GM12878 (cell line): ENCODE measurements at regions not wholly inside any gene's neighbourhood (a gene's known extent, or its start where the extent isn't known, plus 50 kb on each side); places are given as distances from the start of the nearest gene placed in this dataset.

Experiments used
- ATAC-seq: fragments of 200-7000 bp; cut with Tn5 transposase; 3 replicates; pipeline ENCODE4 v1.9.1; 2020; ENCODE audit warnings: mild to moderate bottlenecking, moderate library complexity
- BruUV-seq: library from RNA; stranded (reverse); fragments of 400-500 nt; replicated peaks from 2 replicates; lab custom pipeline; 2021; lab: Mats Ljungman, UMichigan
- CTCF ChIA-PET: fragments of 300-600 bp; sonication (Branson Sonifier 250); formaldehyde crosslinking; extraction: SDS; loops from one replicate; lab custom pipeline; 2021; ENCODE audit warnings: inconsistent platforms; lab: Yijun Ruan, JAX
- POLR2A ChIA-PET: fragments of 350-600 bp; formaldehyde crosslinking; extraction: SDS; loops from one replicate; lab custom pipeline; 2021; ENCODE audit warnings: inconsistent platforms; lab: Charles Lee
- RAD21 ChIA-PET: fragments of 300-600 bp; sonication (Branson Sonifier 250); formaldehyde crosslinking; loops from one replicate; lab custom pipeline; 2023; ENCODE audit warnings: antibody characterized with exemption; ENCODE audit not compliant: unreplicated experiment; lab: Charles Lee
- SMC1A ChIA-PET: fragments of 300-600 bp; sonication (Branson Sonifier 250); formaldehyde crosslinking; loops from one replicate; lab custom pipeline; 2023; ENCODE audit not compliant: unreplicated experiment, uncharacterized antibody; lab: Charles Lee
- DNase-seq: peaks from one replicate; pipeline ENCODE4 v3.0.0-alpha.2; 2011; ENCODE audit warnings: low read depth, low spot score
- FAIRE-seq: peaks from 3 replicates; lab custom pipeline; 2011; peaks lifted over from hg19 to GRCh38; lab: Jason Lieb, UNC
- H2AFZ ChIP-seq: 2 replicates; pipeline ENCODE4 v1.6.0; 2011; ENCODE audit warnings: low read depth, low read length, control low read depth; ENCODE audit not compliant: control insufficient read depth
- H3K27ac ChIP-seq: 2 replicates; pipeline ENCODE4 v1.5.1; 2011; ENCODE audit warnings: control low read depth; ENCODE audit not compliant: control insufficient read depth, insufficient read depth
- H3K27me3 ChIP-seq, 2 experiments: replicated peaks in 1 of 2; 2 replicates each; pipeline versions ENCODE4 v1.6.0 to v1.6.1; 2011; ENCODE audit warnings: low read length in 1 of 2; ENCODE audit not compliant: control insufficient read depth in 2 of 2, insufficient read depth in 2 of 2
- H3K36me3 ChIP-seq, 2 experiments: 2 replicates each; pipeline ENCODE4 v1.5.1; 2011; ENCODE audit warnings: low read length in 1 of 2; ENCODE audit not compliant: control insufficient read depth in 2 of 2, insufficient read depth in 2 of 2
- H3K4me1 ChIP-seq: 2 replicates; pipeline ENCODE4 v1.6.1; 2011; ENCODE audit warnings: mild to moderate bottlenecking, low read length, moderate library complexity, mixed read lengths; ENCODE audit not compliant: control insufficient read depth, insufficient read depth
- H3K4me2 ChIP-seq: 2 replicates; pipeline ENCODE4 v1.6.0; 2011; ENCODE audit warnings: control low read depth; ENCODE audit not compliant: control insufficient read depth, insufficient read depth
- H3K4me3 ChIP-seq: fragments of 200-600 bp; sonication (generic); 2 replicates; pipeline ENCODE4 v1.5.1; 2016
- H3K79me2 ChIP-seq: 2 replicates; pipeline ENCODE4 v1.6.0; 2011; ENCODE audit warnings: low read length; ENCODE audit not compliant: control insufficient read depth, insufficient read depth
- H3K9ac ChIP-seq: 2 replicates; pipeline ENCODE4 v1.8.0; 2011; ENCODE audit warnings: low read length, control low read depth, mixed read lengths; ENCODE audit not compliant: control insufficient read depth, insufficient read depth
- H3K9me3 ChIP-seq: replicated peaks from 3 replicates; pipeline ENCODE4 v1.5.1; 2011; ENCODE audit warnings: mild to moderate bottlenecking, low read length; ENCODE audit not compliant: control insufficient read depth, insufficient read depth
- H4K20me1 ChIP-seq: 2 replicates; pipeline ENCODE4 v1.6.0; 2011; ENCODE audit not compliant: control insufficient read depth, insufficient read depth
- ASH2L ChIP-seq: fragments of 300-600, 200-600 bp; sonication (generic); IDR thresholded peaks from 2 replicates; pipeline ENCODE4 v1.6.1; 2017; ENCODE audit warnings: low read depth, mild to moderate bottlenecking, borderline replicate concordance
- CBX3 ChIP-seq: fragments of 200-600 bp; sonication (generic); IDR thresholded peaks from 2 replicates; pipeline ENCODE4 v1.6.1; 2016; ENCODE audit warnings: low read depth, borderline replicate concordance
- ESRRA ChIP-seq: IDR thresholded peaks from 2 replicates; pipeline ENCODE4 v1.6.1; 2012; ENCODE audit warnings: mild to moderate bottlenecking, low read length, improper control_type of control experiment
- FOXK2 ChIP-seq: fragments of 450-650 bp; IDR thresholded peaks from 2 replicates; pipeline ENCODE4 v1.6.1; 2017; ENCODE audit warnings: mild to moderate bottlenecking, moderate library complexity
- GABPA ChIP-seq: IDR thresholded peaks from 2 replicates; pipeline ENCODE4 v1.6.1; 2014; ENCODE audit warnings: antibody characterized with exemption, low read depth, mild to moderate bottlenecking, inconsistent platforms
- HDAC6 ChIP-seq: fragments of 200-600 bp; sonication (generic); IDR thresholded peaks from one replicate; pipeline ENCODE4 v1.8.0; 2017; ENCODE audit warnings: antibody characterized with exemption; ENCODE audit not compliant: unreplicated experiment
- JUND ChIP-seq: IDR thresholded peaks from 2 replicates; pipeline ENCODE4 v1.6.1; 2012; ENCODE audit warnings: low read depth, mild to moderate bottlenecking, low read length, improper control_type of control experiment, moderate library complexity
- NFYB ChIP-seq: IDR thresholded peaks from 2 replicates; pipeline ENCODE4 v1.6.1; 2011; ENCODE audit warnings: low read depth, mild to moderate bottlenecking, low read length, improper control_type of control experiment, moderate library complexity; ENCODE audit not compliant: insufficient read depth
- NR2C1 ChIP-seq: fragments of 450-650 bp; IDR thresholded peaks from 2 replicates; pipeline ENCODE4 v1.6.1; 2017; ENCODE audit warnings: antibody characterized with exemption, mild to moderate bottlenecking, moderate library complexity
- SIN3A ChIP-seq: IDR thresholded peaks from 2 replicates; pipeline ENCODE4 v1.6.1; 2012; ENCODE audit warnings: low read depth, low read length, improper control_type of control experiment
- SREBF2 ChIP-seq: IDR thresholded peaks from 2 replicates; pipeline ENCODE4 v1.6.1; 2012; ENCODE audit warnings: mild to moderate bottlenecking, low read length
- SUPT20H ChIP-seq: IDR thresholded peaks from 2 replicates; pipeline ENCODE4 v1.6.1; 2011; ENCODE audit warnings: low read depth, mild to moderate bottlenecking, low read length, moderate library complexity, borderline replicate concordance; ENCODE audit not compliant: control insufficient read depth
- WGBS: methylation state at CpG from one replicate; pipeline ENCODE4 v1.1.6; 2016; ENCODE audit warnings: low lambda C conversion rate; ENCODE audit not compliant: insufficient replicate concordance, insufficient coverage; ENCODE audit errors: missing lambda C conversion rate; 5-methylcytosine and 5-hydroxymethylcytosine counted together
- in situ Hi-C: fragments of 300-500 bp; cut with MboI; formaldehyde crosslinking; loops from 9 replicates; pipeline ENCODE4 v1.14.3; 2018; ENCODE audit warnings: mixed read lengths
- intact Hi-C: fragments of 100-400 bp; cut with micrococcal nuclease; formaldehyde crosslinking; loops from one replicate; pipeline ENCODE4 v1.14.2; 2022; ENCODE audit not compliant: unreplicated experiment
- TF ChIP-seq, protein P1 (sequence below): fragments of 450-650 bp; formaldehyde crosslinking; IDR thresholded peaks from 2 replicates; pipeline ENCODE4 v1.4.0; 2020; ENCODE audit warnings: mild to moderate bottlenecking, moderate library complexity
- TF ChIP-seq, protein P2 (sequence below): IDR thresholded peaks from 2 replicates; pipeline ENCODE4 v1.6.1; 2011; ENCODE audit warnings: borderline replicate concordance, low read depth, mild to moderate bottlenecking, moderate library complexity, low read length; ENCODE audit not compliant: insufficient read depth, poor library complexity, severe bottlenecking
- TF ChIP-seq, protein P3 (sequence below): fragments of 450-650 bp; conservative IDR thresholded peaks from 2 replicates; pipeline ENCODE4 v1.6.1; 2017; ENCODE audit warnings: mild to moderate bottlenecking, moderate library complexity

DNA sequence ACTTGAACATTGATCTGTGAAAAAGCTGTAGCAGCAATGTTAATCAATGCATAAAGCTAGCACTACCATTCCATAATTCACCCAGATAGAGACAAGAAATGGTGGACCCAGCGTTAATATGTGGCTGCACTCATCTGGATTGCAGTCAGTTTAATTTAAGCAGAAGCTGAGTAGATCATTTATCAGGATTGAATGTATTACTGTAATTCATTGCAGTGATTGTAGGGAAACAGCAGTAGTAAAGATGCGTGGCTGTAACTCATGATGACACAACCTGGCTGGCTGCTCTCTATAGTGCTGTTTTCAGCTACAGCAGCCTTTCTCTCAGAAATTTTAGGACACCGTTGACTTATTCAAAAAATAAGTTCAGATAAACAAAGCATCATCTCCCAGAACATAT lies 499.5 kb upstream of the SLITRK6 start (continued):
- TF ChIP-seq, protein P1, sequence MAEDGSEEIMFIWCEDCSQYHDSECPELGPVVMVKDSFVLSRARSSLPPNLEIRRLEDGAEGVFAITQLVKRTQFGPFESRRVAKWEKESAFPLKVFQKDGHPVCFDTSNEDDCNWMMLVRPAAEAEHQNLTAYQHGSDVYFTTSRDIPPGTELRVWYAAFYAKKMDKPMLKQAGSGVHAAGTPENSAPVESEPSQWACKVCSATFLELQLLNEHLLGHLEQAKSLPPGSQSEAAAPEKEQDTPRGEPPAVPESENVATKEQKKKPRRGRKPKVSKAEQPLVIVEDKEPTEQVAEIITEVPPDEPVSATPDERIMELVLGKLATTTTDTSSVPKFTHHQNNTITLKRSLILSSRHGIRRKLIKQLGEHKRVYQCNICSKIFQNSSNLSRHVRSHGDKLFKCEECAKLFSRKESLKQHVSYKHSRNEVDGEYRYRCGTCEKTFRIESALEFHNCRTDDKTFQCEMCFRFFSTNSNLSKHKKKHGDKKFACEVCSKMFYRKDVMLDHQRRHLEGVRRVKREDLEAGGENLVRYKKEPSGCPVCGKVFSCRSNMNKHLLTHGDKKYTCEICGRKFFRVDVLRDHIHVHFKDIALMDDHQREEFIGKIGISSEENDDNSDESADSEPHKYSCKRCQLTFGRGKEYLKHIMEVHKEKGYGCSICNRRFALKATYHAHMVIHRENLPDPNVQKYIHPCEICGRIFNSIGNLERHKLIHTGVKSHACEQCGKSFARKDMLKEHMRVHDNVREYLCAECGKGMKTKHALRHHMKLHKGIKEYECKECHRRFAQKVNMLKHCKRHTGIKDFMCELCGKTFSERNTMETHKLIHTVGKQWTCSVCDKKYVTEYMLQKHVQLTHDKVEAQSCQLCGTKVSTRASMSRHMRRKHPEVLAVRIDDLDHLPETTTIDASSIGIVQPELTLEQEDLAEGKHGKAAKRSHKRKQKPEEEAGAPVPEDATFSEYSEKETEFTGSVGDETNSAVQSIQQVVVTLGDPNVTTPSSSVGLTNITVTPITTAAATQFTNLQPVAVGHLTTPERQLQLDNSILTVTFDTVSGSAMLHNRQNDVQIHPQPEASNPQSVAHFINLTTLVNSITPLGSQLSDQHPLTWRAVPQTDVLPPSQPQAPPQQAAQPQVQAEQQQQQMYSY (CRISPR knock-in tag), result no peak
- TF ChIP-seq ASH2L (no peak), SUPT20H (no peak), HDAC6 (no peak), NR2C1 (no peak)
- TF ChIP-seq, all 136 proteins: peak for 0

DNA sequence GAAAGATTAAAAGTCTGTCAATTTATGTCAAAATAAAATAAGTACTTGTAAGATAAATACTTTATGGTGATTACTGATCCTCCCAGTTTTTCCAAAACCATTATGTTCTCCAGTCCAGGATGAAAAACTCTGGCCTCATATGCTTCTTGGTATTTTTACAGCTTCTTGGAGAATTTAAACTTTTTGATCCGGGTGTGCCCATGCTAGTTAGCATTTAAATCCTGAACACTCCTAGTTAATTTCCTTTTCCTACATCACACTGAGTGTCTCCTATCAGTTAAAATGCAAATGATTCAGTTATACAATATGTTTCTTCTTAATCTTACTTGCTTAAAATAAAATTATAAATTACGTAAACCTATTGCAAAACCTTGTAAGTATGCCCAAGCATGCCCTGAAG lies 499.9 kb upstream of the SLITRK6 start:
- no peak overlapping the region for H2AFZ ChIP-seq
- no peaks in the 10 kb centered on the region for H3K27me3 ChIP-seq
- in situ Hi-C loops (no loop called here), intact Hi-C loops (no loop called here)
- no peak overlapping the region for H3K9ac ChIP-seq
- ChIA-PET SMC1A (no interaction called here), POLR2A (no interaction called here), RAD21 (no interaction called here), CTCF (no interaction called here)
- no peak overlapping the region for H3K4me3 ChIP-seq
- H3K36me3 ChIP-seq, result no peaks in the 10 kb centered on the region
- DNase-seq (no peak), FAIRE-seq (no peak), ATAC-seq (no peak)
- no peaks in the 10 kb centered on the region for H4K20me1 ChIP-seq
- no peaks in the 10 kb centered on the region for H3K79me2 ChIP-seq
- BruUV-seq, result no TSS peak
- no peaks in the 10 kb centered on the region for H3K4me1 ChIP-seq
- WGBS, result 39% methylated on average over 2 of the region's 2 CpGs
- H3K9me3 ChIP-seq, result no peaks in the 10 kb centered on the region
- H3K27ac ChIP-seq, result no peak overlapping the region
- no peak overlapping the region for H3K4me2 ChIP-seq
- TF ChIP-seq, protein P2, sequence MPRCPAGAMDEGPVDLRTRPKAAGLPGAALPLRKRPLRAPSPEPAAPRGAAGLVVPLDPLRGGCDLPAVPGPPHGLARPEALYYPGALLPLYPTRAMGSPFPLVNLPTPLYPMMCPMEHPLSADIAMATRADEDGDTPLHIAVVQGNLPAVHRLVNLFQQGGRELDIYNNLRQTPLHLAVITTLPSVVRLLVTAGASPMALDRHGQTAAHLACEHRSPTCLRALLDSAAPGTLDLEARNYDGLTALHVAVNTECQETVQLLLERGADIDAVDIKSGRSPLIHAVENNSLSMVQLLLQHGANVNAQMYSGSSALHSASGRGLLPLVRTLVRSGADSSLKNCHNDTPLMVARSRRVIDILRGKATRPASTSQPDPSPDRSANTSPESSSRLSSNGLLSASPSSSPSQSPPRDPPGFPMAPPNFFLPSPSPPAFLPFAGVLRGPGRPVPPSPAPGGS, result no peak
- TF ChIP-seq NFYB (no peak), JUND (no peak), ESRRA (no peak), SIN3A (no peak), GABPA (no peak), SREBF2 (no peak), FOXK2 (no peak), CBX3 (no peak)
- TF ChIP-seq, protein P3, sequence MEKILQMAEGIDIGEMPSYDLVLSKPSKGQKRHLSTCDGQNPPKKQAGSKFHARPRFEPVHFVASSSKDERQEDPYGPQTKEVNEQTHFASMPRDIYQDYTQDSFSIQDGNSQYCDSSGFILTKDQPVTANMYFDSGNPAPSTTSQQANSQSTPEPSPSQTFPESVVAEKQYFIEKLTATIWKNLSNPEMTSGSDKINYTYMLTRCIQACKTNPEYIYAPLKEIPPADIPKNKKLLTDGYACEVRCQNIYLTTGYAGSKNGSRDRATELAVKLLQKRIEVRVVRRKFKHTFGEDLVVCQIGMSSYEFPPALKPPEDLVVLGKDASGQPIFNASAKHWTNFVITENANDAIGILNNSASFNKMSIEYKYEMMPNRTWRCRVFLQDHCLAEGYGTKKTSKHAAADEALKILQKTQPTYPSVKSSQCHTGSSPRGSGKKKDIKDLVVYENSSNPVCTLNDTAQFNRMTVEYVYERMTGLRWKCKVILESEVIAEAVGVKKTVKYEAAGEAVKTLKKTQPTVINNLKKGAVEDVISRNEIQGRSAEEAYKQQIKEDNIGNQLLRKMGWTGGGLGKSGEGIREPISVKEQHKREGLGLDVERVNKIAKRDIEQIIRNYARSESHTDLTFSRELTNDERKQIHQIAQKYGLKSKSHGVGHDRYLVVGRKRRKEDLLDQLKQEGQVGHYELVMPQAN, result no peak
